ENCODE measurements at regions not wholly inside any gene's neighbourhood (a gene's known extent, or its start where the extent isn't known, plus 50 kb on each side); places are given as distances from the start of the nearest gene placed in this dataset.

GRCh38 chr3:153350420-153350819 is 188.4 kb downstream of the RAP2B start:
- DNase-seq (ENCODE audit: low spot score in 2 of 2): no peak
- Histone ChIP-seq H3K9me3 (no peaks in the 10 kb centered on the region), H3K27me3 (no peaks in the 10 kb centered on the region), H3K4me1 (no peaks in the 10 kb centered on the region), H3K4me3 (no peak overlapping the region), H3K36me3 (no peaks in the 10 kb centered on the region), H3K27ac (no peak overlapping the region)
- TF ChIP-seq CTCF (IDR thresholded peaks at IDR 0.05): no peak
- intact Hi-C loops (cut with DNase I): no loop called here

DNA sequence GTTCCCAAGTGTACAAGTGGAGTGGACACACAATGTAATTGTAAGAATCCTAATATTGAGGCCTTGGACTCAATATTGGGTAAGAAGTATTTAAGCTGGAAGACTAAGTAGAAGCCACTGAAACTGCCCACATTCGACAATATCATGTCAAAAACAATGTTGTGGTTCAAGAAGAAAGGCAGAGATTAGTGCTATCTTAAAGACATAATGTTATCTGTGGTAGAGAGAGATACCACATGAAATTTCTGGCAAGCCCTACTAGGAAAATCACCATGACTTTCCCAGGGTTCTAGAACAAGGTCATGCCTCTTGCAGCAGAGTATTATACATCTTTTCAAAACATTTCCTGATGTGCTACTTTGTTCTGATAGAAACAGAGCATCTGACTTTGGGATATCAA is 192.6 kb downstream of the RAP2B start:
- Histone ChIP-seq H3K27me3 (no peaks in the 10 kb centered on the region), H3K36me3 (no peaks in the 10 kb centered on the region), H3K4me3 (no peak overlapping the region), H3K27ac (no peak overlapping the region), H3K4me1 (no peaks in the 10 kb centered on the region), H3K9me3 (no peaks in the 10 kb centered on the region)
- no peak for DNase-seq (ENCODE audit: low spot score in 2 of 2)
- intact Hi-C loops (cut with DNase I): no loop called here
- no peak for TF ChIP-seq CTCF (IDR thresholded peaks at IDR 0.05)

DNA sequence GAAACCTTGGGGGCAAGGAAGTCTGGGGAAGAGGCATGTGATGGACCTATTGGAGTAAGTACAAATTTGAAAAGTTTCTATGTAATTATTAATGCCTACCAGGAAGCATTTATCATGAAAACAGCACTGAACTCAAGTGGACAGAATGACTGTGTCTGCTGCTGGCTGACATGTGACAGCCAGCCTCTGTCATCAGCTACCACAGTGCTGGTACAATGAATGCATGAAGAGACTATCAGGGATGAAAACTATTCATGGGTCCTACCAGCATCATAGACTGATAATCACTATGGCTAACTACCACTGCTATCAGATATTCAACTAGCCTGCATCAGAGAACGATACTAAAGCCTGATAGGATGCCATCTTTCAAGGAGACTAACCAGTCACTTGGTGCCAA is 193.5 kb downstream of the RAP2B start:
- H3K27me3 ChIP-seq: no peaks in the 10 kb centered on the region
- H3K4me1 ChIP-seq: no peaks in the 10 kb centered on the region
- no peak overlapping the region for H3K4me3 ChIP-seq
- intact Hi-C loops (cut with DNase I): no loop called here
- no peaks in the 10 kb centered on the region for H3K36me3 ChIP-seq
- no peaks in the 10 kb centered on the region for H3K9me3 ChIP-seq
- TF ChIP-seq CTCF (IDR thresholded peaks at IDR 0.05): no peak
- DNase-seq (ENCODE audit: low spot score in 2 of 2): no peak
- no peak overlapping the region for H3K27ac ChIP-seq

- TF ChIP-seq CTCF (IDR thresholded peaks at IDR 0.05): no peak
- Histone ChIP-seq H3K36me3 (no peaks in the 10 kb centered on the region), H3K4me1 (no peaks in the 10 kb centered on the region), H3K9me3 (no peaks in the 10 kb centered on the region), H3K4me3 (no peak overlapping the region), H3K27ac (no peak overlapping the region), H3K27me3 (no peaks in the 10 kb centered on the region)
- intact Hi-C loops (cut with DNase I): no loop called here
- DNase-seq (ENCODE audit: low spot score in 2 of 2): no peak
Measured at GRCh38 chr3:153356908-153357307, 194.9 kb downstream of the RAP2B start.

GRCh38 chr3:153357436-153357835 is 195.4 kb downstream of the RAP2B start:
- no peak overlapping the region for H3K4me3 ChIP-seq
- no peaks in the 10 kb centered on the region for H3K9me3 ChIP-seq
- no peak overlapping the region for H3K27ac ChIP-seq
- no peaks in the 10 kb centered on the region for H3K36me3 ChIP-seq
- DNase-seq (ENCODE audit: low spot score in 2 of 2): no peak
- no peaks in the 10 kb centered on the region for H3K4me1 ChIP-seq
- no peaks in the 10 kb centered on the region for H3K27me3 ChIP-seq
- intact Hi-C loops (cut with DNase I): no loop called here
- no peak for TF ChIP-seq CTCF (IDR thresholded peaks at IDR 0.05)
